Psoas muscle (tissue), 7 donors: ENCODE measurements at regions not wholly inside any gene's neighbourhood (a gene's known extent, or its start where the extent isn't known, plus 50 kb on each side); places are given as distances from the start of the nearest gene placed in this dataset.

ENCODE experiments used
- ATAC-seq, 4 donors: fragments of 200-7000 bp; cut with Tn5 transposase; one replicate each; pipeline ENCODE4 v1.9.1; 2020; ENCODE audit warnings: moderate library complexity in 3 of 4, mild to moderate bottlenecking in 2 of 4
- DNase-seq, 2 donors: peaks; one replicate each; pipeline ENCODE4 v3.0.0-alpha.2; 2020
- H3K27ac ChIP-seq: fragments of 200-600 bp; one replicate; pipeline ENCODE4 v1.8.0; 2022
- H3K27me3 ChIP-seq, 3 donors: fragments of 200-600 bp in 1 of 3; one replicate each; pipeline versions ENCODE4 v1.6.1 to v1.8.0; 2013 to 2022; ENCODE audit warnings: low read length in 2 of 3, mild to moderate bottlenecking in 2 of 3, moderate library complexity in 1 of 3; ENCODE audit not compliant: insufficient read depth in 3 of 3
- H3K36me3 ChIP-seq, 2 donors: fragments of 200-600 bp in 1 of 2; one replicate each; pipeline versions ENCODE4 v1.6.1 to v1.8.0; 2013 to 2022; ENCODE audit warnings: low read depth in 1 of 2, mild to moderate bottlenecking in 1 of 2, moderate library complexity in 1 of 2; ENCODE audit not compliant: insufficient read depth in 1 of 2
- H3K4me1 ChIP-seq: fragments of 200-600 bp; one replicate; pipeline ENCODE4 v1.8.0; 2022
- H3K4me3 ChIP-seq: fragments of 200-600 bp; one replicate; pipeline ENCODE4 v1.8.0; 2022; ENCODE audit warnings: mild to moderate bottlenecking
- H3K9me3 ChIP-seq: fragments of 200-600 bp; one replicate; pipeline ENCODE4 v1.8.0; 2022
- WGBS, 3 donors: extraction: QIAGEN DNeasy Blood & Tissue Kit; methylation state at CpG; one replicate each; pipeline versions ENCODE4 v1.1.6 to v1.1.7; 2013; 5-methylcytosine and 5-hydroxymethylcytosine counted together
- intact Hi-C, 2 donors: fragments of 100-400 bp; cut with DNase I; formaldehyde crosslinking; loops; one replicate each; pipeline versions ENCODE4 v1.11.0 to v1.14.2; 2022
- TF ChIP-seq, protein P1 (sequence below): fragments of 200-600 bp; IDR thresholded peaks from one replicate; pipeline ENCODE4 v1.8.0; 2022; ENCODE audit warnings: antibody characterized with exemption
- donor health status: healthy with polysubstance abuse.
- donor health status: DM: no; HTN: no; CAD: no; lungs with moderate emphysema.
- donor health status: Bipolar disorder and iron deficiency.
- donor health status: healthy.
- donor health status: DM: yes; HTN: yes; CAD: no.
- donor health status: DM: no; HTN: no; CAD: no.
- donor health status: DM: yes; HTN: yes; CAD: no.

- ATAC-seq (no peak), DNase-seq (no peak)
- WGBS, 3 donors: 34 to 40% (median 39%) methylated on average over 5 of the region's 5 CpGs
- intact Hi-C loops: no loop called here
- no peaks in the 10 kb centered on the region for H3K9me3 ChIP-seq
- TF ChIP-seq, protein P1, sequence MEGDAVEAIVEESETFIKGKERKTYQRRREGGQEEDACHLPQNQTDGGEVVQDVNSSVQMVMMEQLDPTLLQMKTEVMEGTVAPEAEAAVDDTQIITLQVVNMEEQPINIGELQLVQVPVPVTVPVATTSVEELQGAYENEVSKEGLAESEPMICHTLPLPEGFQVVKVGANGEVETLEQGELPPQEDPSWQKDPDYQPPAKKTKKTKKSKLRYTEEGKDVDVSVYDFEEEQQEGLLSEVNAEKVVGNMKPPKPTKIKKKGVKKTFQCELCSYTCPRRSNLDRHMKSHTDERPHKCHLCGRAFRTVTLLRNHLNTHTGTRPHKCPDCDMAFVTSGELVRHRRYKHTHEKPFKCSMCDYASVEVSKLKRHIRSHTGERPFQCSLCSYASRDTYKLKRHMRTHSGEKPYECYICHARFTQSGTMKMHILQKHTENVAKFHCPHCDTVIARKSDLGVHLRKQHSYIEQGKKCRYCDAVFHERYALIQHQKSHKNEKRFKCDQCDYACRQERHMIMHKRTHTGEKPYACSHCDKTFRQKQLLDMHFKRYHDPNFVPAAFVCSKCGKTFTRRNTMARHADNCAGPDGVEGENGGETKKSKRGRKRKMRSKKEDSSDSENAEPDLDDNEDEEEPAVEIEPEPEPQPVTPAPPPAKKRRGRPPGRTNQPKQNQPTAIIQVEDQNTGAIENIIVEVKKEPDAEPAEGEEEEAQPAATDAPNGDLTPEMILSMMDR: no peak
- no peak overlapping the region for H3K27ac ChIP-seq
- no peaks in the 10 kb centered on the region for H3K4me1 ChIP-seq
- H3K4me3 ChIP-seq: no peak overlapping the region
- H3K36me3 ChIP-seq: no peaks in the 10 kb centered on the region
- H3K27me3 ChIP-seq: no peaks in the 10 kb centered on the region
Measured at GRCh38 chr6:45800911-45801310, 214.7 kb downstream of the CLIC5 start.

DNA sequence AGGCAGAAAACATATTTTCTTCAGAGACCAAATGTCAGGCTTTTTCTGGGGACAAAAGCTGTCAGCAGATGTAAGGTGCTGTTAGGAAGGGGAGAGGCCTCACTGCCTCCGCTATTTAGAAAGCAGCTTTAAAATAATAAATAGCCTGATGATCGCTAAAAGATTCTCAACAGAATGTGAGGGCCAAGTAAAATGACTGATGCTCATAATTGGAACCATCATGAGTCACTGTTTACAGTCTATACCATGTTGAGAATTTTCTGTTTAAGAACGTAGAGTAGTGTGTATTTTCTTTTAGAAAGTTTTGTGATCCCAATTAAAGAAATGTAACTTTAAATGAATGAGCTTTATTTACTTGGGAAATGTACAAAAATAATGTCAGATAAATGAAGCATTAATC lies 220.0 kb downstream of the CLIC5 start:
- 84 to 88% (median 87%) methylated on average over 3 of the region's 3 CpGs for WGBS, 3 donors
- Histone ChIP-seq H3K27ac (no peak overlapping the region), H3K9me3 (no peaks in the 10 kb centered on the region), H3K36me3 (no peaks in the 10 kb centered on the region), H3K4me1 (no peaks in the 10 kb centered on the region), H3K27me3 (no peaks in the 10 kb centered on the region), H3K4me3 (no peak overlapping the region)
- TF ChIP-seq, protein P1: no peak
- ATAC-seq (no peak), DNase-seq (no peak)
- intact Hi-C loops: no loop called here

DNA sequence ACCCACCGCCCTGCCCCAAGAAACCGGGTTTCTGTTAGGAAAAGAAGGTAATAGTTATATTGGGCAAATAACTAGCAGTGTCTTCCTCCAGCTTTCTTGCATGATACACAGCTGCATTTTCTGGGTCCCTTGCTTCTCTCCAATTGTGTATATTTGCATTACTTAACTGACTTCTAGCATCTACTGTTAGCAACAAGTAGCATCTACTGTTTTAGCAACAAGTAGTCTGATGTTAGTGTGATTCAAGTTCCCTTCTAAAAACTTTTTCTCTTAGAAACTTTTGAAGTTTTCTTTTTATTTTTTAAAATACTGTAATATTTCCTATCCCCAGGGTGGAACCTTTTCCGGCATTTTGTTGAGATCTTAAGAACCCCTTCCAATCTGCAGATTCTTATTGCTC lies 221.2 kb downstream of the CLIC5 start:
- Histone ChIP-seq H3K36me3 (no peaks in the 10 kb centered on the region), H3K27me3 (no peaks in the 10 kb centered on the region), H3K4me3 (no peak overlapping the region), H3K4me1 (no peaks in the 10 kb centered on the region), H3K9me3 (no peaks in the 10 kb centered on the region), H3K27ac (no peak overlapping the region)
- 93 to 97% (median 96%) methylated on average over 3 of the region's 3 CpGs for WGBS, 3 donors
- DNase-seq (no peak), ATAC-seq (no peak)
- intact Hi-C loops: no loop called here
- TF ChIP-seq, protein P1: no peak

- Histone ChIP-seq H3K9me3 (no peaks in the 10 kb centered on the region), H3K36me3 (no peaks in the 10 kb centered on the region), H3K4me3 (no peak overlapping the region), H3K27me3 (no peaks in the 10 kb centered on the region), H3K4me1 (no peaks in the 10 kb centered on the region), H3K27ac (no peak overlapping the region)
- 38 to 44% (median 42%) methylated on average over 4 of the region's 4 CpGs for WGBS, 3 donors
- DNase-seq: no peak
- ATAC-seq: no peak
- TF ChIP-seq, protein P1: no peak
- intact Hi-C loops: no loop called here
Measured at GRCh38 chr6:45791211-45792168, 224.2 kb downstream of the CLIC5 start.
